Astrocyte (in vitro differentiated cells and primary cell): ENCODE measurements at regions not wholly inside any gene's neighbourhood (a gene's known extent, or its start where the extent isn't known, plus 50 kb on each side); places are given as distances from the start of the nearest gene placed in this dataset.

ENCODE experiments used
- EZH2 ChIP-seq: IDR thresholded peaks from 2 replicates; pipeline ENCODE4 v1.6.1; 2012; ENCODE audit warnings: mild to moderate bottlenecking, low read length, inconsistent platforms; ENCODE audit not compliant: insufficient read depth
- TF ChIP-seq, protein P1 (sequence below): IDR thresholded peaks from 2 replicates; pipeline ENCODE4 v1.5.1; 2011; ENCODE audit warnings: low read depth, mild to moderate bottlenecking, inconsistent platforms, low read length, moderate library complexity; ENCODE audit not compliant: insufficient read depth

DNA sequence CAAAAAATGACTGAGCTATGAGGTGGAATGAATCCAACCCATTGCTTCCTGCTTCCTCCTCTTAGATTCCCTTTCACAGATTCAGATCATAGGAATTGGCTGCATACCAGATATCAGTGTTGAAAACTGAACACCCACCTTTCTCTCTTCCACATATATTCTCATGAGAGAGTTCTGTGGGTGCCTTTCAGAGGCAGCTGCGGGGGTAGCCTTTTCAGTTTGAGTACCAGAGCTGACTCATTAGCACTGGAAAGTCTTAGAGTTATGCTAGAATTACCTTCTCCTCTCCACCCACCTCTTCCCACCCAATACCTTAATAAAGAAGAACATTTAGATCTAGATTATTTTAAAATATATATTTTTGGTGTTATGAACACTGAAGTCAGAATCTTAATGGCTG is 495.4 kb upstream of the SEL1L start:
- TF ChIP-seq, protein P1, sequence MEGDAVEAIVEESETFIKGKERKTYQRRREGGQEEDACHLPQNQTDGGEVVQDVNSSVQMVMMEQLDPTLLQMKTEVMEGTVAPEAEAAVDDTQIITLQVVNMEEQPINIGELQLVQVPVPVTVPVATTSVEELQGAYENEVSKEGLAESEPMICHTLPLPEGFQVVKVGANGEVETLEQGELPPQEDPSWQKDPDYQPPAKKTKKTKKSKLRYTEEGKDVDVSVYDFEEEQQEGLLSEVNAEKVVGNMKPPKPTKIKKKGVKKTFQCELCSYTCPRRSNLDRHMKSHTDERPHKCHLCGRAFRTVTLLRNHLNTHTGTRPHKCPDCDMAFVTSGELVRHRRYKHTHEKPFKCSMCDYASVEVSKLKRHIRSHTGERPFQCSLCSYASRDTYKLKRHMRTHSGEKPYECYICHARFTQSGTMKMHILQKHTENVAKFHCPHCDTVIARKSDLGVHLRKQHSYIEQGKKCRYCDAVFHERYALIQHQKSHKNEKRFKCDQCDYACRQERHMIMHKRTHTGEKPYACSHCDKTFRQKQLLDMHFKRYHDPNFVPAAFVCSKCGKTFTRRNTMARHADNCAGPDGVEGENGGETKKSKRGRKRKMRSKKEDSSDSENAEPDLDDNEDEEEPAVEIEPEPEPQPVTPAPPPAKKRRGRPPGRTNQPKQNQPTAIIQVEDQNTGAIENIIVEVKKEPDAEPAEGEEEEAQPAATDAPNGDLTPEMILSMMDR: no peak
- no peak for TF ChIP-seq EZH2
